Keratinocyte (primary cell): ENCODE measurements at regions not wholly inside any gene's neighbourhood (a gene's known extent, or its start where the extent isn't known, plus 50 kb on each side); places are given as distances from the start of the nearest gene placed in this dataset.

Experiments used
- DNase-seq: peaks from one replicate; pipeline ENCODE4 v3.0.0-alpha.2; 2011; ENCODE audit warnings: low read depth, missing footprints, low spot score
- FAIRE-seq: peaks from 2 replicates; lab custom pipeline; 2011; peaks lifted over from hg19 to GRCh38; lab: Jason Lieb, UNC
- H2AFZ ChIP-seq: 2 replicates; pipeline ENCODE4 v1.6.0; 2012; ENCODE audit warnings: low read length, control low read depth, inconsistent platforms; ENCODE audit not compliant: control insufficient read depth
- H3K27ac ChIP-seq: 2 replicates; pipeline ENCODE4 v1.5.1; 2011; ENCODE audit warnings: low read length; ENCODE audit not compliant: control insufficient read depth, insufficient read depth
- H3K27me3 ChIP-seq: 3 replicates; pipeline ENCODE4 v1.6.0; 2011; ENCODE audit warnings: low read length; ENCODE audit not compliant: control insufficient read depth, insufficient read depth; ENCODE audit errors: extremely low read depth
- H3K36me3 ChIP-seq, 2 experiments: 2 replicates in 1 of 2; 3 replicates in 1 of 2; pipeline ENCODE4 v1.5.1; 2011; ENCODE audit warnings: low read length in 2 of 2, mild to moderate bottlenecking in 1 of 2; ENCODE audit not compliant: control insufficient read depth in 2 of 2, insufficient read depth in 2 of 2; ENCODE audit errors: extremely low read depth in 1 of 2
- H3K4me1 ChIP-seq: 3 replicates; pipeline ENCODE4 v1.5.1; 2011; ENCODE audit warnings: low read length; ENCODE audit not compliant: control insufficient read depth, insufficient read depth; ENCODE audit errors: extremely low read depth
- H3K4me2 ChIP-seq: 3 replicates; pipeline ENCODE4 v1.6.0; 2011; ENCODE audit warnings: low read depth, low read length; ENCODE audit not compliant: control insufficient read depth, insufficient read depth; ENCODE audit errors: extremely low read depth
- H3K4me3 ChIP-seq, 3 experiments: fragments of 200-600 bp in 1 of 3; sonication (generic) in 1 of 3; 2 replicates in 2 of 3; 3 replicates in 1 of 3; pipeline ENCODE4 v1.5.1; 2011 to 2016; ENCODE audit warnings: low read length in 3 of 3, mild to moderate bottlenecking in 3 of 3, control low read depth in 2 of 3, inconsistent platforms in 1 of 3, low read depth in 1 of 3, mixed read lengths in 1 of 3, mixed run types in 1 of 3, moderate library complexity in 1 of 3; ENCODE audit not compliant: control insufficient read depth in 2 of 3, insufficient read depth in 2 of 3; ENCODE audit errors: extremely low read depth in 1 of 3
- H3K79me2 ChIP-seq: 2 replicates; pipeline ENCODE4 v1.6.0; 2012; ENCODE audit warnings: low read length; ENCODE audit not compliant: control insufficient read depth, insufficient read depth
- H3K9ac ChIP-seq: 3 replicates; pipeline ENCODE4 v1.6.0; 2011; ENCODE audit warnings: low read length; ENCODE audit not compliant: control insufficient read depth, insufficient read depth; ENCODE audit errors: extremely low read depth
- H3K9me1 ChIP-seq: 3 replicates; pipeline ENCODE4 v1.6.0; 2011; ENCODE audit warnings: low read length; ENCODE audit not compliant: control insufficient read depth, insufficient read depth; ENCODE audit errors: extremely low read depth
- H3K9me3 ChIP-seq: 2 replicates; pipeline ENCODE4 v1.5.1; 2012; ENCODE audit warnings: low read depth, low read length; ENCODE audit not compliant: control insufficient read depth
- H4K20me1 ChIP-seq: 3 replicates; pipeline ENCODE4 v1.6.0; 2011; ENCODE audit warnings: low read length; ENCODE audit not compliant: control insufficient read depth, insufficient read depth; ENCODE audit errors: extremely low read depth
- CTCF ChIP-seq, 3 experiments: IDR thresholded peaks in 1 of 3; conservative IDR thresholded peaks in 1 of 3; optimal IDR thresholded peaks in 1 of 3; 2 replicates in 2 of 3; 3 replicates in 1 of 3; pipeline versions ENCODE3 to v1.5.1; 2011; ENCODE audit warnings: low read length in 3 of 3, mild to moderate bottlenecking in 3 of 3, moderate library complexity in 2 of 3, control low read depth in 1 of 3, inconsistent platforms in 1 of 3; ENCODE audit not compliant: insufficient read depth in 2 of 3; ENCODE audit errors: extremely low read depth in 1 of 3
- EZH2 ChIP-seq: IDR thresholded peaks from one replicate; pipeline ENCODE4 v1.6.1; 2012; ENCODE audit warnings: inconsistent platforms, mild to moderate bottlenecking, low read length, moderate library complexity
- dilution Hi-C: fragments of 300-500 bp; cut with MboI; formaldehyde crosslinking; loops from one replicate; pipeline ENCODE4 v1.7.0; 2020; ENCODE audit warnings: low sequenced_read_pairs; ENCODE audit not compliant: extremely low pct_ligation_motif_present

DNA sequence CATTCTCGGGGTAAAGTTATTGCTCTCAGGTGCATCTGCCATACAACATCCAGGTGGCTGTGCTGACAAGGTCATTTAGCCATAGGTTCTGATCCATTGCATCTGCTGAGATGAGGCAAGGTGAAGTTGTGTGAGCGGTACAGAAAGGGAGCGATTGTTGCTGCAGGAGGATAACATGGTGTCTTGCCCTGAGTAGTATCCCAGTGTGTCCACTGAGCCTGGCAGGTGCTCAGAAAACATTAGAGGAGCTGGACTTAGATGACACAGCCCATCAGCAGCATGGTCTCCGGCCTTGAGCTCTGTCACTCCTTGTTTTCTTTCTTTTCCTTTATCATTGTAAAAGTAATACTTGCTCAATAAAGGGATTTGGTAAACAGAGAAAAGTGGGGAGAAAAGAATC lies 161.1 kb upstream of the ATP10A start:
- DNase-seq = no peak
- no peak overlapping the region for H3K27ac ChIP-seq
- TF ChIP-seq CTCF (optimal IDR thresholded peaks at IDR 0.05 in 1 of 3, IDR thresholded peaks at IDR 0.05 in 1 of 3, conservative IDR thresholded peaks at IDR 0.05 in 1 of 3; ENCODE audit: extremely low read depth in 1 of 3, insufficient read depth in 2 of 3, low read length in 3 of 3) (no peak), EZH2 (no peak)
- no peak overlapping the region for H2AFZ ChIP-seq
- no peak overlapping the region for H3K4me2 ChIP-seq
- no peaks in the 10 kb centered on the region for H3K4me1 ChIP-seq
- FAIRE-seq = no peak
- no peak overlapping the region for H3K9ac ChIP-seq
- dilution Hi-C loops = no loop called here
- H3K79me2 ChIP-seq = no peaks in the 10 kb centered on the region
- H3K9me3 ChIP-seq = no peaks in the 10 kb centered on the region
- H3K36me3 ChIP-seq = no peaks in the 10 kb centered on the region
- H3K27me3 ChIP-seq = no peaks in the 10 kb centered on the region
- H4K20me1 ChIP-seq = no peaks in the 10 kb centered on the region
- H3K4me3 ChIP-seq = no peak overlapping the region
- no peaks in the 10 kb centered on the region for H3K9me1 ChIP-seq

DNA sequence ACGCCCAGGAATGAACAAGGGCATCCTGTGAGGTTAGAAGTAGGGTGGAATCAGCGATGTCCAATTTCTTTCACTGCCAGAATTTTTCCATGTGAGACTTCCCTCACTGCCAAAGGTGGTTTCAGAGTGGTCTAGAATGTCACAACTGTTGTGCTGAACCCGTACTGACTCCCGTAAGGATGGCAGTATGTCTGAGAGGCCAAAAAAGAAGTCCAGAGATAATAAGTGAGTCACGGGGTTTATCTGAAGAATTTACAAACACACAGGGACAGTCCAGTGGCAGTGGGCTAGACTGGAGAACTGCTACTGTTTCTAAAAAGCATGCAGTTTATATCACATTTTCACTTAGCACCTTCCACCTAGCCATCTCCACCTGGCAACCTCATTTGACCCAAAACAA lies 160.6 kb upstream of the ATP10A start:
- H3K27me3 ChIP-seq = no peaks in the 10 kb centered on the region
- H3K9ac ChIP-seq = no peak overlapping the region
- H4K20me1 ChIP-seq = no peaks in the 10 kb centered on the region
- DNase-seq (no peak), FAIRE-seq (no peak)
- H3K4me2 ChIP-seq = no peak overlapping the region
- H3K4me1 ChIP-seq = no peaks in the 10 kb centered on the region
- no peak overlapping the region for H2AFZ ChIP-seq
- dilution Hi-C loops = no loop called here
- TF ChIP-seq CTCF (optimal IDR thresholded peaks at IDR 0.05 in 1 of 3, IDR thresholded peaks at IDR 0.05 in 1 of 3, conservative IDR thresholded peaks at IDR 0.05 in 1 of 3; ENCODE audit: extremely low read depth in 1 of 3, insufficient read depth in 2 of 3, low read length in 3 of 3) (no peak), EZH2 (no peak)
- no peaks in the 10 kb centered on the region for H3K9me3 ChIP-seq
- H3K36me3 ChIP-seq = no peaks in the 10 kb centered on the region
- no peak overlapping the region for H3K4me3 ChIP-seq
- no peak overlapping the region for H3K27ac ChIP-seq
- H3K79me2 ChIP-seq = no peaks in the 10 kb centered on the region
- no peaks in the 10 kb centered on the region for H3K9me1 ChIP-seq
